ENCODE measurements at regions not wholly inside any gene's neighbourhood (a gene's known extent, or its start where the extent isn't known, plus 50 kb on each side); places are given as distances from the start of the nearest gene placed in this dataset.

DNA sequence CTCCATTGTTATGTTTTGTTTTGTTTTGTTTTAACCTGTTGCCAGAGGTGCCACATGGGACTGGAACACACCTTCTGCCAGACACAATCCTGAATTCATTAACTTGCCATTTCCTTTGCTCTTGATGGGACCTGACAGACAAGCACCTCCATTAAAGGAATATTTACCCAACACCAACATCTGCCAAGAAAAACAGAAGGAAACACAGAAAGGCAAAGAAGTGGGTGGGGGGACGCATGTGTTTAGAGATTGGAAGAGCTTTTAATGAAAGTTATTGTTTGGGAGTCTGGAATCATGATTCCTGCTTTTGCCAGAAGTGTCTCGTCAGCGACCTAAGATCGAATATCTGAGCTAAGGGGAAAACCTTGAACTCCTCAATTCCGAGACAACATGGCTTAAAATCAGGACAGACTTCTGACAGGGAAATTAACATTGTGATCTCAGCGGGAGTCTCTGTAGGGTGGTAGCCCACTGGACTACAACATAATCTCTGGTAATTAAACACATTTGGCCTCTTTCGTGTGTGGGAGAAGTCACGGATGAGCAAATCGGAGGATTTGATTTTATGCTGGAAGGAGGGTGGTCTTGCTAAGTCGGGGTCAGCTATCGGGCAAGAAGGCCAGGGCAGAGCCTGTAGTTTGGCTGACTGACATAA is 210.4 kb upstream of the FAR2 start:
- no peak for DNase-seq (ENCODE audit: low spot score)

DNA sequence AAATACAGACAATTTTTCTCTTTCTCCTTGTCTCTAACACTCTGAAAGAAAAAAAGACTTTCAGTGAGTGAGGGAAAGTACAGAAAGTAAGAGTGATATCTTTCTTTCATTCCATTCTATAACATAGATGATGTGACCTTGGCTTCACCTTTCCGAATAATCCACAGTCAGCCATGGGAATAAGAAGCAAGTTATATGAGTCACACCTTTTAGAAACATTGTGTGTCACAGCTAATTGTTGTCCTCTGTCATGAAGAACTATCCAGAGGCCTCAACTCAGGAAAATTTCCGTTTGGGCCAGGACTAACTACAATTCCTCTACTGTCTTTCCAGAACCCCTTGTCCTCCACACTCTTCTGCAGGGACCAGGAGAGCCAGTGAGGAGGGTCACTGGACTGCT is 209.7 kb upstream of the FAR2 start:
- DNase-seq (ENCODE audit: low spot score), result no peak

DNA sequence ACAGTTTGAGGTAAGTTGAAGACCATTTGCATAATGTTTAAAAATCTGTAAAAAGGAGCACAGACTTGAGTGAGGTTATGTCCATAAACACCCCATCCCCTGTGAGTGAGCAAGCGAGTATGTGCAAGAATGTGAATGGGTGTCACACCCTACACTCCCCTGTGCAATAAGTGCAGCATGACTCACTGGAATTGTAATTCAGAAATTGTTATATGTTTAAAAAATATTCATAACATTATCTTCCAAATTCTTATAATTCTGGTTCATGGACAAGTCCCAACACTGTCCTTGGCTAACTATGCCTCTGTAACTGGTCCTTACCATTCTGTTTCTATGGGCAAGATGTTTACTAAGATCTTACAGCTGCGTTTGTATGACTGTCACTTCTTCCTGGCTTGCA is 207.8 kb upstream of the FAR2 start:
- DNase-seq (ENCODE audit: low spot score), result no peak

DNA sequence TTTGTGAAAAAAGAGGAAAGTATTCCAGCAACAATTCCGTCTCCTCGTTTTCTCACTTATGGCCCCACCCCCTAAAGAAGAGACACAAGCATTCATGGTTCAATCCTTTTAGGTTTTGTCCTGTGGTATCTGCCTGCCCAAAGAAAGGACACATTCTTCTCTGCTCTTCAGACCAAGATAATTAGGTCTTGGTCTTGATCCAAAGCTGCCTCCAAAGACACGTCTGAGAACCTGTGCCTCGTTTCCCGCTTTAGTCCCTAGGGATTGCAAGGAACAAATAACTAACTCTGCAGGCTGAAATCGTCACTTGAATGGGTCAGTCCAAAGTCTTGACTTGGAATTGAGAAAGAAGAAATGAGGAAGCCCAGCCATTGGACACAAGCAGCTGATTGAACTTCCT is 202.7 kb upstream of the FAR2 start:
- DNase-seq (ENCODE audit: low spot score), result no peak

- no peak for DNase-seq (ENCODE audit: low spot score)
Measured at GRCh38 chr12:28948685-28949084, 200.4 kb upstream of the FAR2 start.

- DNase-seq (ENCODE audit: low spot score), result no peak
Measured at GRCh38 chr12:28949184-28949583, 199.9 kb upstream of the FAR2 start.

GRCh38 chr12:28950049-28950448 is 199.0 kb upstream of the FAR2 start:
- no peak for DNase-seq (ENCODE audit: low spot score)

DNA sequence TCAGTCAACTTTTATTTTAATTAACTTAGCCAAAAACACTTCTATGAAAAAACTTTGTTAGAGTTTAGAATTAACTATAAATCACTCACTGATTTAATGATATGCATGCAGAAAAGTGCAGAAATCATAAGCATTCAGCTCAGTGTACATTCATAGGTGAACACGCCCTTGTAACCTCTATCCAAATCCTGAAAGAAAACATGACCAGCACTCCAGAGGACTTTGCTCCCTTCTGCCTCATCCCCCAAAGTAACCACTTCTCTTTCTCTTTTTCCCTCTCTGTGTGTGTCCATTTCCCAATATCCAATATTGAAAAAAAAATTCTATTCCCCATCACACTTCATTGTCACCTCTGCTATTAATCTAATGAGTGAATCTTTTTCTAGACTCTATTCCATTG is 197.1 kb upstream of the FAR2 start:
- no peak for DNase-seq (ENCODE audit: low spot score)

GRCh38 chr12:28954333-28954732 is 194.7 kb upstream of the FAR2 start:
- no peak for DNase-seq (ENCODE audit: low spot score)

DNA sequence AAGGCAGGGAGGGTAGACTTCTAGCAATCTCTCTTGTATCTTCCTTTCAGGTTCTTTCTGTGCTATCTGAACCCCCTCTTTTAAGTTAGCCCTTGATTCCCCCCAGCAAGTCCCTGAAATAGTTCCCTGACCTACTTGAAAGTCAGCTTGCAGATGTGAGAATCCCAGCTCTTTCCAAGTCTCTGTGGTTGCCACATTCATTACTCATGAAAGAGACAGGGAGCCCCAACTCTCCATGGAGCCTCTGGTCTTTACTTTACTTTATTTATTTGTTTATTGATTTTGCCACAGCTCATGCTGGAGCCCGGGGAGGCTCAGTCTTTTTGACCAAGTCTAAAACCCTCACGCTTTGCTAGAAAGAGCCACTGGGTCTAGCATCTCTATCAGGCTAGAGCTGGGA is 193.6 kb upstream of the FAR2 start:
- DNase-seq (ENCODE audit: low spot score), result no peak

GRCh38 chr12:28955931-28956330 is 193.1 kb upstream of the FAR2 start:
- no peak for DNase-seq (ENCODE audit: low spot score)

- no peak for DNase-seq (ENCODE audit: low spot score)
Measured at GRCh38 chr12:28958553-28959195, 190.4 kb upstream of the FAR2 start.

DNA sequence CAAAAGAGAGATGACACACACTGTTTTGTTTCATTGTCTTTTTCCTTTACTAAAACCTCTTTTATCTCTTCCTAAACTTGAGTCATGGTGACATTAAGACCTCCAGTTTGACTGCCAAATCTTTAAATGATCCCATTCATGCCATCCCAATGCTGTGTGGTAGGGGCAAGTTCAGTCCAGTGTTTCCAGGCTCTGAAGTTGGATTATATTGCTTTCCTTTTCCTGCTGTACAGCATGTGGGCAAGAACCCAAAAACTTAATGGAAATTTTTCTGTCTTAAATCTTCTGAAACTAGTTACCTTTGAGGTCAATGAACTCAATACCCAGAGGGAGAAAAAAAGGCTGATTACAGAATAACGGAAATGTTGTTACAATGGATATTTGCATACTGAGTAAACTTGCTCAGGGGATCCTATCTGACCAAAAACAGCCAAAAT is 187.1 kb upstream of the FAR2 start:
- no peak for DNase-seq (ENCODE audit: low spot score)

DNA sequence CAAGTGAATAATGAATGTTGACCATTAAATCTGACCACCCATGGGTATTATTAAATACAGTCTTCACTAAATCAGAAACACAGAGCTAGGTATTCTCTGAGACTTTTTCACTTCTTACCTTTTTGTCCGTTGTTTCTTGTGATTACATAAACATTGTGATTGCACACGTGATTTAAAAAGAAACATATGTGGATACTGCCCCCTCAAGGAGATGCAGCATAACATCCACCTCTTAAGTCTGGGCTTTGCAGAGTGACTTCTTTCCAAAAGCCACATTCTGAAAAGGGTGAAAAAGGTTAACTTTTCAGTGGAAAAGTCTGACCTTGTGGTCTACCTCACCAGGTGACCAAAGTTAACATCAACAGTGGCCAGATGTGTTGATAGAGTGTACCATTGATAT is 185.5 kb upstream of the FAR2 start:
- no peak for DNase-seq (ENCODE audit: low spot score)

- no peak for DNase-seq (ENCODE audit: low spot score)
Measured at GRCh38 chr12:28966046-28966780, 182.9 kb upstream of the FAR2 start.

DNA sequence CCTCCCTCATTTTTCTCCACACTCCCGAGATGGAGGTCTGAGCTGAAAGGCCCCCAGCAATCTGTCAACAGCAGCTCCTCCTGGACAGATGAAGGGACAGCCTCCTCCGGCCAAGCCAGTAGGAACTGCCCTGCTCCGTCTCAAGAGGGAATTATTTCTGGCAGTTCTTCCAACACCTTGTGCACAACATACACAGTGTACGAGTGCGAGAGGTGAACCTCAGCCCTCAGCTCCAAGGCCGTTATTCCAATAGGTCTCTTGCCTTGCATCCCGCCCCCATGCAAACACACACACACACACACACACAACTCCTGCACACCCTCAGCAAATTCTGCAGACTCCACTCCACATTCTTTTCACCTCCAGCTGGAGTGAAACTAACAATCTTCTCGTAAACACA is 181.7 kb upstream of the FAR2 start:
- no peak for DNase-seq (ENCODE audit: low spot score)

DNA sequence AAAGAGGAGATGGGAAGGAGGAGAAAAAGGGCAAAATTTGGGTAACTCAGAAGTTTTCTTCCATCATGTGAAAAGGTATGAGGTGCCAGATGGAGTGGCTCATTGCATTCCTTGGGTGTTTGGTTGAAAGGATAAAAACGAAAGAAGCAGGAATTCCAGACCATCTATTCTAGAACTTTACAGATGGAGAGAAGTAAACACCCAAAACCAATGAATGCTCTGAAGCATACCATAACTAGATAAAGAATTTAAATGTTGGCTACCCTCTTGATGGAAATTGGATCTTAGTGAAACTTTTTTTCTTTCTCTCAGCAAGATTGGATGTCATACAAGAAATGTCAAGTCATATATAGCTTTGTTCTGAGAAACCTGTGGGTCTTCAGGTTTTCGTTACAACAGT is 175.6 kb upstream of the FAR2 start:
- no peak for DNase-seq (ENCODE audit: low spot score)

DNA sequence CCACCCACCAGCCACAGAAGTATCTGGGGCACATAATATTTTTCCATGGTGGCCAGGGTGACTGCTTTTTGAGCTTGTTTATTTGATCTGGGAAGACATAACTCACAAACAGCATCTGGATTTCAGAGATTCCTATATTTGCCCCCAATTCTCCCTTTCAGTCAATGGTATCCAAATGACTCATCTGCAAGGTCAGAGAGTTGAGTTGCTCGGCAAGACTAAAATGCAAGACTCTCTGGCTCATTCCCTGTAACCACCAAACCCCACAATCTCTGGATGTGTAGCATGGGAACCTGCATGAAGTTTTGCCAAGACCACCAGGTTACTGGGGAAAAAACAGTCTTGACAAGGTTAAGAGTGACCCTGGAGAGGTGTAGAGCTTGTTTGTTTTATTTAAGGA is 174.9 kb upstream of the FAR2 start:
- DNase-seq (ENCODE audit: low spot score), result no peak

- DNase-seq (ENCODE audit: low spot score), result no peak
Measured at GRCh38 chr12:28974883-28975282, 174.2 kb upstream of the FAR2 start.

DNA sequence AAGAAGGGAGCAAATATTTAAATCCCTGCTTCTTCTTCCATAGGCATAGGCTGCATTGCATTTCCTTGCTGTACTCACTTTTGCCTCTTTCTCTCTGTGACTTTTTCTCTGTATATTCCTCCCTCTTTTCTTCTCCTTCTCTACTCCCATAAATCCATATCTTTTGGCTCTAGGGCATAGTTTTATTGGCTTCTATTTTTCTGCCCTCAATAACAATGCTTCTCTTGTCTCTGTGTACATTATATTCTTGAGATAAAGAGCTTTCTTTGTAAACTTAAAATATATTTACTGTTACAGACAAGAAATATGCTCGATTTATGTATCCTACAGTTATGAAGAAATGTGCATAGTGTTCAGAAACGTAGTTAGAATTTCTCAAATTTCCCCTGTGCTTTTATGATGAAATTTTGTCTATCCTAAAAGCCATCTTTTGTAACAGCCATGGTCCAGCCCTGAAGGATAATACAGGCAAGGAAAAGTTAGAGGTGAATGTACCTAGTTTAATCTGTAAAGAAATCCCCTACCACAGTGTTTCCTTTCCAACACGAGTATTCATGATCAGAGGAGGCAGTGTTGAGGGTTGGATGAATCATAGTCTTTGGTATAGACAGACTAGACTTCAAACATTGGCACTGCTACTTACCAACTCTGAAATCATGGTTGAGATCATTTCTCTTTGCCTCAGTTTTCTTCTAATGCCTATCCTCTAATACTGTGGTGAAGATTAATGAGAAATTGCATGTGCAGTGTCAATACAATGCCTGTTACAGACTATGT is 173.3 kb upstream of the FAR2 start:
- no peak for DNase-seq (ENCODE audit: low spot score)

DNA sequence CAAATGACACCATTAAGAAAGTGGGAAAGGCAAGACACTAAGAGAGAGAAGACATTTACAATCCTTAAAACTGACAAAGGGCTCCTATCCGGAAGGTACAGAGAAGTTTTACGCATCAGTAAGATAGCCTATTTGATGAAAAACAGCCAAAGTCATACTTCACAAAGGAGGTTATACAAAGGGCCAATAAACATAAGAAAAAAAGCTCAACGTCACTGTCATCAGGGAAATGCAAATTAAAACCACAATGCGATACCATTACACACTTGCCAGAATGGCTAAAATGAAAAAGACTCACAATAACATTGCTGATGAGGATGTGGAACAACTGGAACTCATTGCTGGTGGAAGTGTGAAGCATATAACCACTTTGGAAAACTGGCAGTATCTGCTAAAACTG is 168.6 kb upstream of the FAR2 start:
- DNase-seq (ENCODE audit: low spot score), result no peak

- DNase-seq (ENCODE audit: low spot score), result no peak
Measured at GRCh38 chr12:28987538-28988324, 161.3 kb upstream of the FAR2 start.

Measured in HuH-7 (cell line).